ENCODE measurements at regions not wholly inside any gene's neighbourhood (a gene's known extent, or its start where the extent isn't known, plus 50 kb on each side); places are given as distances from the start of the nearest gene placed in this dataset.
A peak's percentile ranks its signal among the peaks of the same experiment; 100 is the strongest.
"Not testable (repeated sequence)": the region's sequence is repeated elsewhere in the genome, so short reads cannot be mapped to it uniquely, and the experiment has no call there.

DNA sequence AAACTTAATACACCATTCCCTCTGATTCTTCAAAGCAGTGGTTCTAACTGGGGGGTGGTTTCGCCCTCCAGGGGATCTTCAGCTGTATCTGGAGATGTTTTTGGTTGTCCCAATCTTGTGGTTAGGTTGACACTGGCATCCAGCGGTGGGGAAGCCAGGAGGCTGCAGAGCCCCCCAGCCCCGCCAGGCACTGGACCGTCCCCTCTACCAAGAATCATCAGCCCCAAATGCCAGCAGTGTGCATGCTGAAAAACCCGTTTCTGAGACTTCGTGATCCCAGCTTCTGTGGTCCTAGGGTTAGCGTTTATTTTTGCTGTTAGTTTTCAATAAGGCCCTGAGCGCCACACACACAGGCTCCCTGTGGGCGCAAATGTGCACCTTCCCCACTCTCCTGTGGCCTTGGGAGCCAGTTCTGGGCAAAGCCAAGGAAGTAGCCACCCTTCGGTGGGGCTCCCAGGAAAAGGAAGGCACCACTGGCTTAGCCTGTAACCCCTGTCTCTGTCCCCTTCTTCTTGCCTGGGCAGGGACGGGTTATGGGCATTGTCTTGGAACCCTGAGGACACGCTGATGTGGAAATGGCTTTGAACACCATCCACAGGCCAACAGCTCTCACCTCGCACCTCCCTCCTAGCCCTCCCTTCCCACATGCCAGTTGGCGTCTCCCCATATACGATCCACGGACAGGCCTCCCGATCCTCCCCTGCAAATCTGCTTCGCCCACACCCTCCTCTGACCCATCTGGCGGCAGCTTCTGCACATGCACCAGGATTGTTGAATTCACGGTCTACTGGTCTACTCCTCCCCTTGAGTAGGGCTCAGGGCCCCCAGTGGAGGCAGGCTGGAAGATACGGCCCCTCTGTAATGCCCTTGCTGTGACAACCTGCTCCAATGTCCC is 71.4 kb upstream of the CCND1 start:
- DNase-seq = peak in 1 of 10 donors; percentile 75
- intact Hi-C loops (cut with DNase I) = no loop called here

DNA sequence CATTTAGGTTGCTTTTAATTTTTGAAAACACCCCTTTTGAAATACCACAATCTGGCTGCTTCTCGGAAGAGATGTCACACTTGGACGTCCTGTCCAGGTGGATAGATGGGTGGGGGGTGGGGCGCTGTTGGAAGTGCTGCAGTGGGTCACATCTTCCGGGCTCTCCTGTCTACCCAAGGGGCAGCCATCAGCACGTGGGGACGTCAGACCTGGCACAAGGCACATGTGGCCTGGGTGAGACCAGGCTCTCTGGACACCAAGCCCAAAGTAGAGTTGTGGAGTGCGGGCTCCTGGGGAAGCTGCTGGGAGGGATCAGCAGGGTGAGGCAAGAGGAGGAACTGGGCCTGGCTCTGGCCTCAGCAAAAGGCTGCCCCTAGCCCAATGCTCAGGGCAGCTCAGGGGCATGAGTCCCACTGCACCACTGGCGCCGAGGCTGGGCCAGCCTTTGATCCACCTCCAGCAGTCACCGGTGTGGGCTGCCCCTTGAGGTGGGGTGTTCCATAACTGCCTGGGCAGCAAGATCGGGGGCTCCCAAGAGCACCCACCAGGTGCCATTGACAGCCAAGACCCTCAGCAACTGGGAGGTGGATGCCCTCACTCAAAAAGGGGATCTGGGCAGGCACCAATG is 68.6 kb upstream of the CCND1 start:
- peak in 1 of 10 donors; percentile 53 for DNase-seq
- intact Hi-C loops (cut with DNase I) = no loop called here

- intact Hi-C loops (cut with DNase I) = no loop called here
- DNase-seq = peak in 1 of 10 donors; percentile 24
Measured at GRCh38 chr11:69572861-69573260, 68.1 kb upstream of the CCND1 start.

GRCh38 chr11:69573761-69574607 is 67.0 kb upstream of the CCND1 start:
- intact Hi-C loops (cut with DNase I) = no loop called here
- peak in 1 of 10 donors; percentile 23 for DNase-seq

DNA sequence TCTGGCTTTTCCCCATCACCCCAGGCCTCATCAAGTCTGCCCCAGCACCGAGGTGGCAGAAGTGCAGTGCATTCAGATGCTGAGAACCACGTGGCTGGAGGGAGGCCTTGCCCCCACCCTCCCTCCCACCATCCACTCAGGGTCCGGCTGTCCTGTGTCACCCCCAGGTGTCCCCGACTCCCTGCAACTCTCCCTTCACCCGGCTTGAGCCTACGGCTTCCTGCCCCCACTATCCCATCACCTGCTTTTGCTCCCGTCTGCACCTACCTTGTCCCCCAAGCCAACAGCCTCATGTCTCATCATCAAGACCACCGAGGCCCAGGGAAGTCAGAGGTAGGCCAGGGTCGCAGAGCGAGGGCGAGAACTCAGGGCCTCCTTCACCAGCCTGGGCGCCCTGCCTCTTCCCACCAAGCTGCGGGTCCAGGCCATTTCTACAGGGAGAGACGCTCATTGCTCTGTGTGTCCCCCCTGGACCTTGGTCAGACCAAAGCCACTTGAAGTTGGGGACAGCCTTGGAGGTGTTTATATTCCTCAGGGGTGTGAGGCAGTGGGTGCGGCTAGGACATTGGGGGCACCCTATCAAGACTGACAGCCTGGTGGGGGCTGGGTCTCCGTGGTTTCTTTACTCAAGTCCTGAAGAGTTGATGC is 66.2 kb upstream of the CCND1 start:
- intact Hi-C loops (cut with DNase I) = no loop called here
- DNase-seq = peak in 1 of 10 donors; percentile 56

GRCh38 chr11:69575296-69576068 is 65.5 kb upstream of the CCND1 start:
- intact Hi-C loops (cut with DNase I) = no loop called here
- no peak for DNase-seq

- DNase-seq = peak in 1 of 10 donors; percentile 66
- intact Hi-C loops (cut with DNase I) = no loop called here
Measured at GRCh38 chr11:69576069-69576782, 64.7 kb upstream of the CCND1 start.

GRCh38 chr11:69578167-69578566 is 62.8 kb upstream of the CCND1 start:
- intact Hi-C loops (cut with DNase I) = no loop called here
- no peak for DNase-seq

DNA sequence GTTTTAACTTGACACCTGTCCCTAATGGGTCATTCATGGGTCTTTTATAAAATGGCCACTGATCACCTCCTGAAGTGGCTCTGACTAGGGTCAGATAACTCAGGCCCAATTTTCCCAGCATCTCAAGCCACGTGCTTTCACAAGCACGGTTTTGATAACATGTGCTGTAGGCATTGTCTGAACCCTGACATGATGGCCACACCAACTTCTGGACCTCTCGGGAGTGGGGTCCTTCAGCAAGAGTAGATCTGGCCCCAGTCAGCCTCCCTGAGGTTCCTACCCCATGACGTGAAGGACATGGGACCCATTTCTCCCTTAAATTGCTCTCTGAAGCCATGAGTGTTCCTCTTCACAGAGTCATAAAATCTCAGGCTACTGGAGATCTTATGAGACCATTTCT is 60.4 kb upstream of the CCND1 start:
- intact Hi-C loops (cut with DNase I) = no loop called here
- peak in 1 of 10 donors; percentile 33 for DNase-seq

- no peak for DNase-seq
- intact Hi-C loops (cut with DNase I) = no loop called here
Measured at GRCh38 chr11:69582756-69583467, 58.0 kb upstream of the CCND1 start.

- intact Hi-C loops (cut with DNase I) = no loop called here
- DNase-seq = no peak
Measured at GRCh38 chr11:69584160-69584559, 56.8 kb upstream of the CCND1 start.

DNA sequence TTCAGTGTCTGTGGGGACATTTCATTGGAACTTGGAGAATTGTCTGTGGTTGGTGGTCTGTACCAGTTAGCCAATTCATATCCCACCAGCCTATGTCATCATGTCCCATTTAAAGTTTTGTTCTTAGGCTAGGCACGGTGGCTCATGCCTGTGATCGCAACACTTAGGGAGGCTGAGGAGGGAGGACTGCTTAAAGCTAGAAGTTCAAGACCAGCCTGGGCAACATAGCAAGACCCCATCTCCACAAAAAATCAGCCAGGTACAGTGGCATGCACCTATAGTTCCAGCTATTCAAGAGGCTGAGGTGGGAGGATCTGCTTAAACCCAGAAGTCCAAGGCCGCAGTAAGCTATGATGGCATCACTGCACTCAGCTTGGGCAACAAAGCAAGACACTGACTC is 55.6 kb upstream of the CCND1 start:
- intact Hi-C loops (cut with DNase I) = no loop called here
- no peak for DNase-seq

DNA sequence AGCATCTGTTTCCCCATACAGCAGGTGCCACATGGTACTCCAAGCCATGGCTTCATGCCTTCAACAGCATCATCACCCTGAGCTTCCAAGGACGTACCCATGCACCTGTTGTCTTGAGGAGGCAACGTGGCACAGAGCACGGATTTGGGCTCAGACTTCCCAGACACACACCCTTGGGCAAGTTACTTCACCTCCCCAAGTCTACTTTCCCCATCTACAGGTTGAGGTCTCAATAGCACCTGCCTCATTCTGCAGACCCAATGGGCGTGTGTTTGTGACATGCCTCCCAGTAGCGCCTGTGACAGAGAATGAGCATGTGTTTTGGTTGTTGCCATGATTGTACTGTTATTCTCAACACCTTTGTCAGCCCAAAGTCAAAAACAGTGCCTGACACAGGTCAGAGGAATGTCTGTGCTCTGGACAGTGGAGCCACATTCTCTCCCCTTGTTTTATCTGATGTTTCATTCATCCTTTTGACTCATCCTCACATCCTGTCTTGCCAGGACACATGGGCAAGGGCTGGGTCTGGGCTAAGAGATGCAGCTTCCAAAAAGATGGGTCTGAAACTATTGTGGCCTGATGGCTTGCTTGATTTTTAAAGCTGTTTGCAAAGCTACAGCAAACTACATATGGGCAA is 53.4 kb upstream of the CCND1 start:
- intact Hi-C loops (cut with DNase I) = no loop called here
- no peak for DNase-seq

DNA sequence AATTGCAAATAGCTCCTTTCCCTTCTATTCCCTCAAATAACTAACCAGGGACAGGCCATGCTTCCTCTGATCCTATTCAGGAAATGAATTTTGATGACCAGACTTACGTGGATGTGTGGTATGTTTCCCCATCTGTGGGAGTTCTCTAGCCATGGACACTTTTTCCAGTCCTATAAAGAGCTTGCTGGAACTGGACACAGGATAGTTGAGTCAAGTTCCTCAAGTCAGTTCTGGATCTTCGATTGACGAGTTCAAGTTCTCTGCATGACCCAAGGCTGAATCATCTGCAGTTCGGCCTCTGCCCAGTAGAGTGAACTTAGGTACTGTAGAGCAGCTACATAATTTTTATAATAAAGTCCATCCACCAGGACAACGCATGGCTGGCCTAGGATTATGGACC is 52.7 kb upstream of the CCND1 start:
- intact Hi-C loops (cut with DNase I) = no loop called here
- no peak for DNase-seq

DNA sequence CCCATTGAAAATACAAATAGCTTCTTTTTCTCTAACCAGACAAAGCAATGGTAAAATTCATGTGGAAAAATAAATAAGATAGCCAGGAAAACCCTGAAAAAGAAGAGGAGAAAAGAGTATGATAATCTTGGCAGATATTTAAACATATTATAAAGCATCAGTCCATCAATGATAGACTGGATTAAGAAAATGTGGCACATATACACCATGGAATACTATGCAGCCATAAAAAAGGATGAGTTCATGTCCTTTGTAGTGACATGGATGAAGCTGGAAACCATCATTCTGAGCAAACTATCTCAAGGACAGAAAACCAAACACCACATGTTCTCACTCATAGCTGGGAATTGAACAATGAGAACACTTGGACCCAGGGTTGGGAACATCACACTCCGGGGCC is 50.9 kb upstream of the CCND1 start:
- DNase-seq; intact Hi-C loops (cut with DNase I): not testable (repeated sequence)

Measured in posterior cingulate gyrus (tissue), 11 donors.